Type B pancreatic cell (in vitro differentiated cells): ENCODE measurements at regions not wholly inside any gene's neighbourhood (a gene's known extent, or its start where the extent isn't known, plus 50 kb on each side); places are given as distances from the start of the nearest gene placed in this dataset.

Experiments used
- DNase-seq: peaks from one replicate; pipeline ENCODE4 v3.0.0; 2021; ENCODE audit warnings: mixed read lengths; ENCODE audit not compliant: unreplicated experiment; ENCODE audit errors: extremely low spot score
- H3K27ac Mint-ChIP-seq: 2 replicates; pipeline ENCODE4 v1.8.0; 2021; ENCODE audit warnings: mild to moderate bottlenecking, mixed read lengths
- H3K27me3 Mint-ChIP-seq: 2 replicates; pipeline ENCODE4 v1.8.0; 2021; ENCODE audit warnings: mixed read lengths
- H3K36me3 Mint-ChIP-seq: 2 replicates; pipeline ENCODE4 v1.8.0; 2021; ENCODE audit warnings: mixed read lengths
- H3K4me1 Mint-ChIP-seq: one replicate; pipeline ENCODE4 v1.8.0; 2021; ENCODE audit warnings: mixed read lengths; ENCODE audit not compliant: unreplicated experiment
- H3K4me3 Mint-ChIP-seq: 2 replicates; pipeline ENCODE4 v1.8.0; 2021; ENCODE audit warnings: mild to moderate bottlenecking, mixed read lengths
- H3K9me3 Mint-ChIP-seq: 2 replicates; pipeline ENCODE4 v1.8.0; 2021; ENCODE audit warnings: mixed read lengths
- CTCF ChIP-seq: fragments of 200-600 bp; sonication (generic); conservative IDR thresholded peaks from 2 replicates; pipeline ENCODE4 v1.5.0; 2021; ENCODE audit warnings: antibody characterized with exemption, mild to moderate bottlenecking

DNA sequence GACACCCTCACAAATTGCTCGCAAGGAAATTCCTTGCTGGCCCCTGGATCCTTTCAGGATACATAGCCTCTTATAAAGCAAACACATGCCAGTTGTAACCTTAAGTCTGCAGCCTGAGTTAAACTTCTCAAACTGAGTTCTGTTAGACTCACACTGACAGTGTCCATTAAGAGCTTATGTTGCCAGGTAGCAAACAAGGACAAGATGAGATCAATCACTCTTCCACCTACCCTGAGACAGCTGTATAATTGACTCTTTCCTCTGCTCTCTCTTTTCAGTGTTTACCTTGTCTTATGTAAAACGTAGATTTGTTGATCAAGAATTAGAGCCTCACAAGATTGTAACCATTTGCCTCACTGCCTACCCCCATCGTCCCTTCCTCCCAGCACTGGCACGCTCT is 359.8 kb downstream of the EPM2A start:
- TF ChIP-seq CTCF = no peak
- Mint-ChIP-seq H3K27me3 (peaks cover 12% of the 10 kb centered on the region), H3K36me3 (no peaks in the 10 kb centered on the region), H3K4me3 (peak overlapping the region; percentile 1), H3K9me3 (peaks cover 7% of the 10 kb centered on the region), H3K27ac (no peak overlapping the region), H3K4me1 (peaks cover 7% of the 10 kb centered on the region)
- no peak for DNase-seq

- Mint-ChIP-seq H3K9me3 (peaks cover 7% of the 10 kb centered on the region), H3K4me1 (peaks cover 7% of the 10 kb centered on the region), H3K36me3 (peaks cover 4% of the 10 kb centered on the region), H3K27me3 (peaks cover 7% of the 10 kb centered on the region), H3K4me3 (no peak overlapping the region), H3K27ac (no peak overlapping the region)
- no peak for DNase-seq
- no peak for TF ChIP-seq CTCF
These were observed 355.1 kb downstream of the EPM2A start for GRCh38 chr6:145380186-145380585.

DNA sequence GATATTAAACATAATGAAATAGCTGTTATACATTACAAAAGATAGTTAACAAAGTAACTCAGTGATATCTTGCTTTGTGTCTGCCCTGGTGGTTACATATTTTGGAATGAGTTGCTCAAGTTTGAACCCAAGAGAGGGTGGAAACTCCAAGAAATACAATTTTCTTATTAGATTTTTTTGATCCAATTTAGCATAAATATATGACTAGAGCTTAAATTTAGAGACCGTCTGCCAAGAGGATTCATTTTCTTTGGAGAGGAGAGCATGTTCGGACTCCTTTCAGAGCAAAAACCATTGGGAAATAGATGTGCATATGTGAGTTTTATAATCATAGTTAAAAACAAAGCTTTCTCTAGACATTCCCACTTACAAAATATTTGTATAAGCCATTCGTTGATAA is 353.4 kb downstream of the EPM2A start:
- H3K27ac Mint-ChIP-seq = no peak overlapping the region
- H3K9me3 Mint-ChIP-seq = peaks cover 7% of the 10 kb centered on the region
- DNase-seq = no peak
- H3K4me3 Mint-ChIP-seq = no peak overlapping the region
- no peaks in the 10 kb centered on the region for H3K4me1 Mint-ChIP-seq
- TF ChIP-seq CTCF = no peak
- H3K27me3 Mint-ChIP-seq = no peaks in the 10 kb centered on the region
- peaks cover 4% of the 10 kb centered on the region for H3K36me3 Mint-ChIP-seq

GRCh38 chr6:145383428-145383827 is 351.9 kb downstream of the EPM2A start:
- DNase-seq = no peak
- no peak for TF ChIP-seq CTCF
- H3K9me3 Mint-ChIP-seq = no peaks in the 10 kb centered on the region
- peaks cover 4% of the 10 kb centered on the region for H3K36me3 Mint-ChIP-seq
- H3K27me3 Mint-ChIP-seq = no peaks in the 10 kb centered on the region
- H3K27ac Mint-ChIP-seq = no peak overlapping the region
- no peaks in the 10 kb centered on the region for H3K4me1 Mint-ChIP-seq
- no peak overlapping the region for H3K4me3 Mint-ChIP-seq

GRCh38 chr6:145384503-145384902 is 350.8 kb downstream of the EPM2A start:
- Mint-ChIP-seq H3K27me3 (no peaks in the 10 kb centered on the region), H3K4me1 (no peaks in the 10 kb centered on the region), H3K36me3 (peaks cover 4% of the 10 kb centered on the region), H3K4me3 (no peak overlapping the region), H3K27ac (no peak overlapping the region), H3K9me3 (no peaks in the 10 kb centered on the region)
- TF ChIP-seq CTCF = no peak
- DNase-seq = no peak

DNA sequence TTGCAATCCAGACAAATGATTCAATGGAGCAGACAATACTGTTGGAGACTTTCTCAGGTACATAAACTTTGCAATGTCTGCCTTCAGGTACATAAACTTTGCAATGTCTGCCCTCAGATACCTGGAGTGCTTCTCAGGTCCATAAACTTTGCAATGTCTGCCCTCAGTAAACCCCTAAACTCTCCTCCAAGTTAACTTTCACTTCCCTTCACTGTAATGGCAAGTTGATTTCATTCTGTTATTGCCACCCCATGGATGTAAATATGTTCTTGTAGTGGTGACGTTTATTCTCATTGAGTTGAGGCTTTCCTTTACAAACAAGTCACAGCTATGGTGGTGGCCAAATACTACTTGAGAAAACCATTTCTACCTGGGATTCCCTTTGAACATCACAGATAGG is 338.8 kb downstream of the EPM2A start:
- DNase-seq = no peak
- peaks cover 5% of the 10 kb centered on the region for H3K27me3 Mint-ChIP-seq
- no peak for TF ChIP-seq CTCF
- H3K4me3 Mint-ChIP-seq = no peak overlapping the region
- no peaks in the 10 kb centered on the region for H3K36me3 Mint-ChIP-seq
- no peak overlapping the region for H3K27ac Mint-ChIP-seq
- no peaks in the 10 kb centered on the region for H3K9me3 Mint-ChIP-seq
- no peaks in the 10 kb centered on the region for H3K4me1 Mint-ChIP-seq
